Nephron progenitor cell (in vitro differentiated cells): ENCODE measurements at regions not wholly inside any gene's neighbourhood (a gene's known extent, or its start where the extent isn't known, plus 50 kb on each side); places are given as distances from the start of the nearest gene placed in this dataset.
A peak's percentile ranks its signal among the peaks of the same experiment; 100 is the strongest.

ENCODE experiments used
- DNase-seq: peaks from one replicate; pipeline ENCODE4 v3.0.0; 2021
- H3K27ac Mint-ChIP-seq: 2 replicates; pipeline ENCODE4 v1.8.0; 2021; ENCODE audit warnings: mild to moderate bottlenecking, moderate library complexity, mixed read lengths
- H3K27me3 Mint-ChIP-seq: 2 replicates; pipeline ENCODE4 v1.8.0; 2021; ENCODE audit warnings: mild to moderate bottlenecking, low read depth, mixed read lengths; ENCODE audit not compliant: poor library complexity
- H3K36me3 Mint-ChIP-seq: 2 replicates; pipeline ENCODE4 v1.8.0; 2021; ENCODE audit warnings: low read depth, mixed read lengths
- H3K4me1 Mint-ChIP-seq: 2 replicates; pipeline ENCODE4 v1.8.0; 2021; ENCODE audit warnings: mixed read lengths
- H3K4me3 Mint-ChIP-seq: 2 replicates; pipeline ENCODE4 v1.8.0; 2021; ENCODE audit warnings: mild to moderate bottlenecking, moderate library complexity, mixed read lengths
- H3K9me3 Mint-ChIP-seq: 2 replicates; pipeline ENCODE4 v1.8.0; 2021; ENCODE audit warnings: mild to moderate bottlenecking, moderate library complexity, mixed read lengths
- CTCF ChIP-seq: fragments of 200-600 bp; sonication (generic); IDR thresholded peaks from 2 replicates; pipeline ENCODE4 v1.5.0; 2021; ENCODE audit warnings: antibody characterized with exemption

GRCh38 chr5:164799391-164799790 lies 1294.0 kb downstream of the MAT2B start:
- Mint-ChIP-seq H3K36me3 (peaks cover 21% of the 10 kb centered on the region), H3K27me3 (no peaks in the 10 kb centered on the region), H3K4me1 (peaks cover 5% of the 10 kb centered on the region), H3K27ac (no peak overlapping the region), H3K9me3 (peaks cover 35% of the 10 kb centered on the region), H3K4me3 (no peak overlapping the region)
- DNase-seq: no peak
- TF ChIP-seq CTCF: no peak

DNA sequence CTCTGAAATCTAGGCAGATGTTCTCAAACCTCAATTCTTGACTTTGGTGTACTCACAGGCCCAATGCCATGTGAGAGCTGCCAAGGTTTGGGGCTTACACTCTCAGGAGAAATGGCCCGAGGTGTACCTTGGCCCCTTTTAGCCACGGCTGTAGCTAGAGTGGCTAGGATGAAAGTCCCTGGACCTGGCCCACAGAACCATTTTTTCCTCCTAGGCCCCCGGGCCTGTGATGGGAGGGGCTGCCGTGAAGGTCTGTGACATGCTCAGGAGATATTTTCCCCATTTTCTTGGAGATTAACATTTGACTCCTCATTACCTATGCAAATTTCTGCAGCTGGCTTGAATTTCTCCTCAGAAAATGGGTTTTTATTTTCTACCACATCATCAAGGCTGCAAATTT lies 1296.5 kb downstream of the MAT2B start:
- no peak for TF ChIP-seq CTCF
- Mint-ChIP-seq H3K9me3 (peaks cover 35% of the 10 kb centered on the region), H3K36me3 (peaks cover 21% of the 10 kb centered on the region), H3K27me3 (no peaks in the 10 kb centered on the region), H3K27ac (no peak overlapping the region), H3K4me1 (peaks cover 5% of the 10 kb centered on the region), H3K4me3 (no peak overlapping the region)
- no peak for DNase-seq

DNA sequence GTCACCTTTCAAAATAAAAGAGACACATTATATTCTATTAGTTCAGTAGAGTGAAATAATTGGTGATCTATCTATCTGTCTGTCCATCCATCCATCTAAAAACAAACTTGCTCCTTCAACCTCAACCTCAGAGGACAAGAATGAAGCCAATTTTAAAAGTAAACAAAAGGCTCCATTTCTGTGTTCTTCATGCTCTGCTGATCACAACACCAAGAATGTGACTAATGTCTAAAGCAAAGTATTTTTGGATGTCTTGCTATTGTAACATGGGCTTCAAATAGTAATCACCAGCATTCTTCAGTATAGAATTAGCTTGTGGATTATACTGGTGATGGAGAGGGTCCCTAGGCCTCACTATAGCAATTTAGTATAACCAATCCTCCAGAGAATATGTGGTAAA lies 1304.4 kb downstream of the MAT2B start:
- no peak for DNase-seq
- Mint-ChIP-seq H3K4me3 (no peak overlapping the region), H3K9me3 (no peaks in the 10 kb centered on the region), H3K27ac (no peak overlapping the region), H3K36me3 (no peaks in the 10 kb centered on the region), H3K4me1 (peaks cover 10% of the 10 kb centered on the region), H3K27me3 (peaks cover 2% of the 10 kb centered on the region)
- no peak for TF ChIP-seq CTCF

GRCh38 chr5:164818445-164818844 lies 1313.0 kb downstream of the MAT2B start:
- no peak for TF ChIP-seq CTCF
- no peaks in the 10 kb centered on the region for H3K9me3 Mint-ChIP-seq
- H3K27ac Mint-ChIP-seq: peak overlapping the region; percentile 45
- no peaks in the 10 kb centered on the region for H3K36me3 Mint-ChIP-seq
- peaks cover 2% of the 10 kb centered on the region for H3K27me3 Mint-ChIP-seq
- peaks cover 17% of the 10 kb centered on the region for H3K4me1 Mint-ChIP-seq
- DNase-seq: no peak
- H3K4me3 Mint-ChIP-seq: no peak overlapping the region

DNA sequence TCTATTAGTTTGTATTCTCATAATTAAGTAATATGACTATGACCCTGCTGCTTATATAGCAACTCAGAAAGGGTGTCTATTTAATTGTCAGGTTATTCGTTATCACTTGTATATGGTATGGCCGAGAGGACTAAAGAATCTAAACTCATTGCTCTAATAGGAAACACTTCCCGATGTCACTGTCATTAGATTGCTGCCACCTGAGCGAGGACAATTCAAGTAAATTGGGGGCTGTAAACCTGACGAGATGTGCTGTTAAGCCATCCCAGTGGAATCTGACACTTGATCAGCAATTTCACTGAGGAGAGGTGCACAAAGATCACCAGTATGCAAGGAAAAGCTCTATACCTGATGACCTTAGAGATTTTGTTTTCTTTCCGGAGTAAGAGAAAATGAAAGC lies 1319.3 kb downstream of the MAT2B start:
- no peak for TF ChIP-seq CTCF
- peaks cover 25% of the 10 kb centered on the region for H3K4me1 Mint-ChIP-seq
- H3K9me3 Mint-ChIP-seq: no peaks in the 10 kb centered on the region
- peak; percentile 6 for DNase-seq
- no peaks in the 10 kb centered on the region for H3K27me3 Mint-ChIP-seq
- no peaks in the 10 kb centered on the region for H3K36me3 Mint-ChIP-seq
- peak overlapping the region; percentile 29 for H3K4me3 Mint-ChIP-seq
- H3K27ac Mint-ChIP-seq: peak overlapping the region; percentile 34

- TF ChIP-seq CTCF: no peak
- Mint-ChIP-seq H3K36me3 (no peaks in the 10 kb centered on the region), H3K9me3 (no peaks in the 10 kb centered on the region), H3K27me3 (no peaks in the 10 kb centered on the region), H3K4me1 (no peaks in the 10 kb centered on the region), H3K4me3 (no peak overlapping the region), H3K27ac (no peak overlapping the region)
- DNase-seq: no peak
These were observed 1327.1 kb downstream of the MAT2B start for GRCh38 chr5:164832516-164832915.
